Hematopoietic multipotent progenitor cell treated with erythropoietin and hydrocortisone succinate and interleukin-3 and kit ligand, for 6 days (in vitro differentiated cells): ENCODE measurements at regions not wholly inside any gene's neighbourhood (a gene's known extent, or its start where the extent isn't known, plus 50 kb on each side); places are given as distances from the start of the nearest gene placed in this dataset.
"Not testable (repeated sequence)": the region's sequence is repeated elsewhere in the genome, so short reads cannot be mapped to it uniquely, and the experiment has no call there.

ENCODE experiments used
- DNase-seq: peaks from one replicate; pipeline ENCODE4 v3.0.0-alpha.2; 2015

- DNase-seq, result no peak
These were observed 336.6 kb downstream of the TEX29 start for GRCh38 chr13:111657013-111657412.

DNA sequence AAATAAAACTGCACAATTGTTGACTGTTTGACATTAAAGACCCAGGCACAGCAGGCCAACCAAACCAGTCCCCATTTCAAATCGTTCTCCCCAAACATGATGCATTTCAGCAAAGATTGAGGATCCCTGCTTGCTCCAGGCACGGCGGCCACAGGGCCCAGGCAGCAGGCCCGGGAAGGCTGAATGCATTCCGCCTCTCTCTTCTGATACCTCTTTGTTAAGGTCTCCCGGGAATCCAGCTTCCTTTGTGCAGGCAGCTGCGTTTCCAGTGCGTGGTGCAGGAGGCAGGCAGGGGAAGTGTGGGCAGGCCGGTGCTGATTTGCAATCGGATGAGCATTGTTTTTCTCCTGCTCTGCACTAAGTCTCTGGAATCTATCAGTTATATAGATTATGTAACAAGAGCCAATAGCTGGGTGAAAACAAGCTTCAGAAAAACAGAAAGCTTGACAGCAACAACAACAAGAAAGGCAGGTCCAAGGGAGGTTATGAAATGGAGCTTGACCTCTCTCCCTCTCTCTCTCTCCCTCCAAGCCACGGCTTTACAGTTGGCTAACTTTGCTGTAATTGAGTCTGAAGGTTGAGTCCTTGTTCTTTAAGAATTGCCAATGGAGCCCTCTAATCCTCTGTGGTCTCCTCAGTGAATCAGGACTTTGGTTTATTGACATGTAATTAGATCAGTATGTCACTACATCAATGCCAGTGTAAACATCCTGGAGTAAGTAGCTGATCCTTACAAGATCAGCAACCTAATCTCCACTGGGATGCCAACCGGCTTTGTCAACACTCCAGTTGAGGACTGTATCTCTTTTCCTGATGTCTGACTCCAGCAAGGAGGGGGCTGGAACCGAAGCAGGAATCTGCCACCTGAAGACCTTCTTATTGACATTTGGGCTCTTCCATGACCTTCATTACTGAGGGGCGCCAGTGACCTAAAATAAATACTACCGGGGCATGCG is 338.0 kb downstream of the TEX29 start:
- no peak for DNase-seq

GRCh38 chr13:111659219-111659775 is 338.9 kb downstream of the TEX29 start:
- no peak for DNase-seq

- no peak for DNase-seq
These were observed 339.4 kb downstream of the TEX29 start for GRCh38 chr13:111659842-111660241.

- no peak for DNase-seq
These were observed 340.6 kb downstream of the TEX29 start for GRCh38 chr13:111661052-111661451.

- no peak for DNase-seq
These were observed 341.3 kb downstream of the TEX29 start for GRCh38 chr13:111661776-111662175.

DNA sequence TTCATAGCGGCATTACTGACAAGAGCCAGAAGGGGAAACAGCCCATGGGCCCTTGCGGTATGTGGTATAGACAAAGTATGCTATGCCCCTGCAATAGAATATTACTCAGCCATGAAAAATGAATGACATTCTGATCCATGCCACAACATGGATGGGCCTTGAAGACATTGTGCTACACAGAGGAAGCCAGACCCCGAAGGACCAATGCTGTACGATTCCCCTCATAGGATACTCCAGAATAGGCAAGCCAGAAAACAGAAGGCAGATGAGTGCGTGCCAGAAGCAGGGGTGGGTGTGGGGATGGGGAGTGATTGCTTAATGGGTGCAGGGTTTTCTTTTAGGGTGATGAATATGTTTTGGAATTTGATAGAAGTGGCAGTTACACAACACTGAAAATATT is 342.0 kb downstream of the TEX29 start:
- no peak for DNase-seq

DNA sequence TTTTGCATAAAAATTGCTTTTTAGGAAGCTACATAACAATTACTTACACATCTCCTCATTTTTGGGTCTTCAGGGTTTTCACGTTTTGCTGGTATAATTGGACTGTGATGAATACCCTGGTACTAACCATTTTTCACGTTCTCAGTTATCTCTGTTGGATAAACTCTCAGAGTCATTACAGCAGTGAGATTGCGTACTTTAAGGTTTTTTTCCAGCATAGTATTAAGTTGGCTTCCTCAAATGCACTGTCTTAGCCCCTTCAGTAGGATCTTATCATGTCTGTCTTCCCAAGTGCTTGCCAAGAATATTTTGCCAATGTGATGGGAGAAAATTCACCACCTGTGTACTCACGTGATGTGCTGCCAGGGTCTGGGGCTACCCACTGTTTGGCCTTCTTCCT is 342.5 kb downstream of the TEX29 start:
- no peak for DNase-seq

- DNase-seq, result no peak
These were observed 343.1 kb downstream of the TEX29 start for GRCh38 chr13:111663505-111663904.

GRCh38 chr13:111663953-111664421 is 343.5 kb downstream of the TEX29 start:
- DNase-seq, result no peak

GRCh38 chr13:111664696-111665095 is 344.3 kb downstream of the TEX29 start:
- DNase-seq, result no peak

GRCh38 chr13:111665691-111666095 is 345.3 kb downstream of the TEX29 start:
- no peak for DNase-seq

DNA sequence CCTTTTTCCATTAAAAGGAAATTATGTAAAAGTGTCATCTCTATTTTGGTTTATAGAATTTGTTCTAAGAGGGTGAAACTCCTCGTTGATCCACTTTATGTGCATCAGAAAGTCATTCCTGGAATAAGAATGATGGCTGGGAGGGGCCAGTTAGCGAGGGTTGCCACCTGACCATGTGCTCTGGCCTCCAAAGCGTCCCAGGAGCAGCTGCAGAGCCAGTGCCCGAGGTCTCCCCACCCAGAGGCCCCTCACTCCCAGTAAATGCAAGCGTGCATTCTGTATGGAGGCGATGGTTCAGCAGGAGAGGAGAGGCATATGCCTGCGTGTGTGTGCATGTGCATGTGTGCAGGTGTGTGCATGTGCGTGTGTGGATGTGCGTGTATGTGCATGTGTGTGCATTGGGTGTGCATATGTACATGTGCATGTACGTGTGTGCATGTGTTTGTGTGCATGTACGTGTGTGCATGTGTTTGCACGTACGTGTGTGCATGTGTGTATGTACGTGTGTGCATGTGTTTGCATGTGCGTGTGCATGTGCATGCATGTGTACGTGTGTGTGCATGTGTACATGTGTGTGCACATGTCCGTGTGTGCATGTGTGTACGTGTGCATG is 345.8 kb downstream of the TEX29 start:
- no peak for DNase-seq

DNA sequence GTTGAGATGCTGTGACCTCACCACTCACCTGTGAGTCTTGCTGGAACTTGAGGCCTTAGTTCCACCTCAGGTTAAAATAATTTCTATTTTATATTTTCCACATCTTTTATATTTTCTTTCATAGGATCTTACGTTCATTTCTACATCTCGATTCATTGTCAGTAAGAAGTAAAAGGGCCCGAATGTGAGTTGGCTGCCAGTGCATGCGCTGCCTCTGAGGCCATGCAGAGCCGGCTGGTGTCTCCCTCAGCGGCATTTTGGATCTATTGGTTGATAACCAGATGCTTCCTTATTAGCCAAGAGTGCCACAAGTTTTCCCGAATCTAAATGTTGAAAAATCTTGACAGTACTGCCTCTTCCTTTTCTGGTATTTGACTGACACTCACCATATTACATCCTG is 347.3 kb downstream of the TEX29 start:
- no peak for DNase-seq

- no peak for DNase-seq
These were observed 348.0 kb downstream of the TEX29 start for GRCh38 chr13:111668451-111668850.

DNA sequence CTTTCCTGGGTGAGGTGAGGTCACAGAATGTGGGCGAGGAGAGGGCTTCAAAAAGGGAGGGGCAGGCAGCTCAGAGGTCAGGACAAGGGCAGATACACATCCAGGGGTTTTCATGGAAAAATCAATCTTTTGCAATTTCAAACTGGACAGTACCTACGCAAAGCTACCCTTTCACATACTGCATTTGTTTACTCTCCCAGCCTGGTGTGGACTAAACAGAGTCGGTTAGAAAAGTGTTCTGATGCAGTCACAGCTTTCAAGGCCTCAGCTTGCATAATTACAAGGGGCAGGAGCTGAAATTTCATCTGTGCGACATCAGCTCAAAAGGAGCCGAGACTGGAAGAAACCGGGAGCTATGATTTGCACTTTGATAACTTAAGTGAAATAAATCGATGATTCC is 351.8 kb downstream of the TEX29 start:
- DNase-seq, result not testable (repeated sequence)

DNA sequence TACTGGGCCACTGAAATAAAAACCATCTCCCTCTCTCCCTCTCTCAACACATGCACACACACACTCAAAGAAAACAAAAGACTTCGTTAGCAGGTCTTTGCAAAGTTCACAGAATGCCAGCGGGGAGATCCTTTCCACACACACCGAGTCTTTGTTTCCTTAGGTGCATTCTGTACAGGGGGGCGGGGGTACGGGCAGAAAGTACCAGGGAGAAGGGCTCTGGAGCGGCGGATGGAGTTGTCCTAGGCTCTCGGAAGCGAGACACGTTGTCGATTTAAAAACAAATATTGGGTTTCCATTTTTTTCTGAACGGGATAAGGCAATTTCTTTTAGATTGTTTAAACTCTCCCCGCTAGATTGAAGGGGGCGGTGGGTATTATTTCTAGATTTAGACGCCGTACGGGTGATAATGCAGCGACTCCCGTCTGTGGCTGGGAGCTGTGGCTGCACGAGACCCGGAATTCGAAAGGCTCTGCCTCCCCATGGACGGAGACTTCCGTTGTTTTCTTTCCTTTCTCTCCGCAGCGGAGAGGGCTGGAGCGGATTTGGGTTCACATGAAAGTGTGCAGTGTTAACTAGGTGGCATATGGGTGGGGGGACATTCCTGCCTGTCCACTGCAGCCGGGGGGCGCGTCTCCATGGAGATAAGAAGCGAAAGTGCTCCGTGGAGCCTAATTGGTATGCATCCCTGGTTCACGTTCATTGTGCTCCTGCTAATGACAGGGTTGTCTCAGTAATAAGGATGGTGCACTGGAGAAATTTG is 357.9 kb downstream of the TEX29 start:
- DNase-seq, result not testable (repeated sequence)

DNA sequence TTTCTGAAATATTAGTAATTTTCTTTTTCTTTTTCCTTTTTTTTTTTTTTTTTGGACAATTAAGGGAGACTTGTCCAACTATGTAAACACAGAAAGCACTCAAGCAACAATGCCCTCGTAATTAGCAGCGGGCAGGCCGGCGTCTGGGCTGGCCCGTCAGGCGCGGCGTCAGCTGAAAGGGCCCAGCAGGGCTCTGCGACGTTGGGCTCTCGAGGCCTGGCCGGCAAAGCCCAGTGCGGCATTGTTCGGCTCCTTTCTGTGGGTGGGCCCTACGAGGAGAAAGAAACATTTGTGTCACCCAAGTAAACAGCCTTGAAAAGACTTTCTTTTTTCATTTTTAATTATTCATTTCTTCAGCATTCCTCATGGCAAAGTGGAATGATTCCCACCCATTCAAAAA is 359.2 kb downstream of the TEX29 start:
- not testable (repeated sequence) for DNase-seq

DNA sequence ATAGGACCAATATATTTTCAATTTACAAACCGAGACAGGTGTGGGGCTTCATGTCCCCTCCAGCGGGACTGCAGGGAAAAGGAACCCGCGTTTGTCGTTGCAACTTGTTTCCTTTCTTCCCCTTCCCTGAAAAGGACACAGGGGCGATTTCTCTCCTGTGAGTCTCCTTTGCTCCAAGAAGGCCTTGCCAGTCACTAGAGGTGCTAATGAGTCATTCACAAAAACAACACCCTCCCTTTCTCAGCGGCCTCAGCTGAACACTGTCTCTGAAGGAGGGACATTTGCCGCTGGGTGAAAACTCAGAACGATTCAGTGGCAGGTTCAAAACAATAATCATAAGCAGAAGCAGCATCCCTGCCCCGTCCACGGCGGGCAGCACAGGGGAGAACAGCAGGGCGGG is 359.7 kb downstream of the TEX29 start:
- not testable (repeated sequence) for DNase-seq

DNA sequence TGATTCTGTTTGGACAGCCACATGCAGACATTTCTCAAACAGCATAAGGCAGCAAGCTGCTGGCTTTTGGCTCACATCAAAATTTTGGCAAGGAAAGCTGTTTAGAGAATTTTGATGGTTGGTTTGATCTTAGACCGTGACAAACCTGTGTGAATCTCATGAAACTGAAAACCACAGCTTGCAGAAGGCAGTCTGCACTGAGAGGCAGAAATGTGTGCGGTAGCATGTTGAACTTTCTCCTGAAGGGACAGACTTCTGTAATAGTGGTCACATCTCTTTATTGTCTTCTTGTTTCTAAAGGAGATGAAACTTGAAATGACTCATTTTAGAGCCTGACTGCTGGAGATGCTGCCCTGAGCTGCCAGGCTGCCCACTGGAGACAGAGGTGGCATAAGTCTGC is 371.6 kb downstream of the TEX29 start:
- not testable (repeated sequence) for DNase-seq

DNA sequence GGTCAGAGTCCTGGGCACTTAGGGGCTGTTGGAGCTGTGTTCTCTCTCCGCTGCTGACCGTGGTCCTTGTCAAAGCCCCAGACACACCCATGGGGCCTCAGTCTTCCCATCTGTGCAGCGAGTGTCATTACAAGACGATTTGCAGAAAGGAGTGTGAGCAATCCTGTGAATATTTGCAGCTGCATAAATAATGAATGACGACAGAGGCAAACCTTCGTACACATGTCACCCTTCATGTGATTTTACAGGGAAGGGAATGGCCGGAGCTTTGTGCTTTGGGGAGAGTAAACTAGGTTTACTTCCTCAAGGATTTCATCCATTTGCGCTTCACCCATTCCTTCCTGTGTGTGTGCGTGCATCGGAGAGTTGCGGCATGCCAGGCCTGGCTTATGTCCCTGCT is 370.8 kb upstream of the SOX1 start:
- DNase-seq, result not testable (repeated sequence)

- DNase-seq, result not testable (repeated sequence)
These were observed 364.9 kb upstream of the SOX1 start for GRCh38 chr13:111702059-111702458.
